HEK293 (cell line): ENCODE measurements at regions not wholly inside any gene's neighbourhood (a gene's known extent, or its start where the extent isn't known, plus 50 kb on each side); places are given as distances from the start of the nearest gene placed in this dataset.

Experiments
- CTCF ChIA-PET: fragments of 350-600 bp; formaldehyde crosslinking; extraction: SDS; loops from one replicate; lab custom pipeline; 2021; ENCODE audit warnings: antibody characterized with exemption; lab: Yijun Ruan, JAX
- POLR2A ChIA-PET: fragments of 300-600 bp; formaldehyde crosslinking; extraction: SDS; loops from one replicate; lab custom pipeline; 2020; ENCODE audit warnings: antibody characterized with exemption, inconsistent platforms; lab: Yijun Ruan, JAX
- H3K27ac ChIP-seq: fragments of 200-500 bp; sonication (Bioruptor generic); 2 replicates; pipeline ENCODE4 v1.5.1; 2014; ENCODE audit warnings: low read depth, low read length, control low read depth, inconsistent platforms; ENCODE audit errors: extremely low read depth
- H3K36me3 ChIP-seq, 2 experiments: fragments of 200-500 bp in 1 of 2; sonication (Bioruptor generic) in 1 of 2; 1 replicate in 1 of 2; 2 replicates in 1 of 2; pipeline ENCODE4 v1.5.1; 2014 to 2017; ENCODE audit warnings: inconsistent platforms in 2 of 2, low read length in 2 of 2; ENCODE audit not compliant: control insufficient read depth in 2 of 2, insufficient read depth in 1 of 2
- H3K4me1 ChIP-seq: fragments of 200-500 bp; sonication (Bioruptor generic); 2 replicates; pipeline ENCODE4 v1.5.1; 2014; ENCODE audit warnings: mild to moderate bottlenecking, low read length, inconsistent platforms; ENCODE audit not compliant: control insufficient read depth, insufficient read depth
- H3K4me3 ChIP-seq: 2 replicates; pipeline ENCODE4 v1.5.1; 2011; ENCODE audit warnings: low read depth, mild to moderate bottlenecking, control low read depth, low read length, moderate library complexity
- H3K9me3 ChIP-seq: fragments of 200-500 bp; sonication (Bioruptor generic); 2 replicates; pipeline ENCODE4 v1.5.1; 2014; ENCODE audit warnings: low read depth, low read length, inconsistent platforms; ENCODE audit not compliant: control insufficient read depth, insufficient read depth
- BCL11B ChIP-seq: fragments of 450-650 bp; formaldehyde crosslinking; IDR thresholded peaks from 2 replicates; pipeline ENCODE4 v1.5.1; 2016; ENCODE audit warnings: low read depth, missing biosample characterization, missing genetic modification characterization
- HIC1 ChIP-seq: fragments of 450-650 bp; formaldehyde crosslinking; IDR thresholded peaks from 2 replicates; pipeline ENCODE4 v1.5.1; 2016; ENCODE audit warnings: missing biosample characterization, missing genetic modification characterization
- OVOL3 ChIP-seq: fragments of 450-650 bp; formaldehyde crosslinking; IDR thresholded peaks from 2 replicates; pipeline ENCODE4 v1.5.1; 2016; ENCODE audit warnings: missing biosample characterization, missing genetic modification characterization
- SALL2 ChIP-seq: fragments of 450-650 bp; formaldehyde crosslinking; IDR thresholded peaks from 2 replicates; pipeline ENCODE4 v1.5.0; 2017; ENCODE audit warnings: missing biosample characterization, mild to moderate bottlenecking, missing genetic modification characterization, borderline replicate concordance
- SCRT2 ChIP-seq: fragments of 450-650 bp; formaldehyde crosslinking; IDR thresholded peaks from 2 replicates; pipeline ENCODE4 v1.5.1; 2016; ENCODE audit warnings: missing biosample characterization, missing genetic modification characterization
- ZBTB11 ChIP-seq: fragments of 450-650 bp; formaldehyde crosslinking; conservative IDR thresholded peaks from 2 replicates; pipeline ENCODE4 v1.5.1; 2016; ENCODE audit warnings: low read depth, missing biosample characterization, missing genetic modification characterization
- ZBTB48 ChIP-seq: fragments of 450-650 bp; formaldehyde crosslinking; IDR thresholded peaks from 2 replicates; pipeline ENCODE4 v1.5.1; 2016; ENCODE audit warnings: missing biosample characterization, missing genetic modification characterization
- ZBTB49 ChIP-seq: fragments of 450-650 bp; formaldehyde crosslinking; IDR thresholded peaks from 2 replicates; pipeline ENCODE4 v1.5.1; 2016; ENCODE audit warnings: missing biosample characterization, missing genetic modification characterization, low read depth
- ZBTB6 ChIP-seq: fragments of 450-650 bp; formaldehyde crosslinking; IDR thresholded peaks from 2 replicates; pipeline ENCODE4 v1.5.1; 2017; ENCODE audit warnings: missing biosample characterization, missing genetic modification characterization
- ZBTB8A ChIP-seq: fragments of 450-650 bp; formaldehyde crosslinking; IDR thresholded peaks from 2 replicates; pipeline ENCODE4 v1.5.1; 2016; ENCODE audit warnings: missing biosample characterization, missing genetic modification characterization
- ZNF112 ChIP-seq: fragments of 450-650 bp; formaldehyde crosslinking; IDR thresholded peaks from 2 replicates; pipeline ENCODE4 v1.5.0; 2017; ENCODE audit warnings: missing biosample characterization, missing genetic modification characterization
- ZNF133 ChIP-seq: fragments of 450-650 bp; formaldehyde crosslinking; IDR thresholded peaks from 2 replicates; pipeline ENCODE4 v1.5.1; 2016; ENCODE audit warnings: missing biosample characterization, missing genetic modification characterization
- ZNF169 ChIP-seq: fragments of 450-650 bp; formaldehyde crosslinking; IDR thresholded peaks from 2 replicates; pipeline ENCODE4 v1.5.1; 2016; ENCODE audit warnings: missing biosample characterization, missing genetic modification characterization
- ZNF19 ChIP-seq: fragments of 450-650 bp; formaldehyde crosslinking; IDR thresholded peaks from 2 replicates; pipeline ENCODE4; 2016; ENCODE audit warnings: missing biosample characterization, missing genetic modification characterization, low read depth
- ZNF202 ChIP-seq: fragments of 450-650 bp; formaldehyde crosslinking; IDR thresholded peaks from 2 replicates; pipeline ENCODE4 v1.5.1; 2016; ENCODE audit warnings: missing biosample characterization, missing genetic modification characterization, borderline replicate concordance
- ZNF280D ChIP-seq: fragments of 450-650 bp; formaldehyde crosslinking; IDR thresholded peaks from 2 replicates; pipeline ENCODE4 v1.5.1; 2016; ENCODE audit warnings: missing biosample characterization, missing genetic modification characterization
- ZNF394 ChIP-seq: fragments of 450-650 bp; formaldehyde crosslinking; IDR thresholded peaks from 2 replicates; pipeline ENCODE4 v1.5.1; 2016; ENCODE audit warnings: missing biosample characterization, missing genetic modification characterization, mild to moderate bottlenecking, moderate library complexity, borderline replicate concordance
- ZNF449 ChIP-seq: fragments of 450-650 bp; formaldehyde crosslinking; IDR thresholded peaks from 2 replicates; pipeline ENCODE4 v1.5.1; 2017; ENCODE audit warnings: missing biosample characterization, mild to moderate bottlenecking, missing genetic modification characterization, moderate library complexity
- ZNF521 ChIP-seq: fragments of 450-650 bp; formaldehyde crosslinking; IDR thresholded peaks from 2 replicates; pipeline ENCODE4 v1.5.1; 2017; ENCODE audit warnings: missing biosample characterization, mild to moderate bottlenecking, missing genetic modification characterization
- ZNF600 ChIP-seq: fragments of 450-650 bp; formaldehyde crosslinking; IDR thresholded peaks from 2 replicates; pipeline ENCODE4 v1.5.1; 2016; ENCODE audit warnings: missing biosample characterization, missing genetic modification characterization
- ZNF639 ChIP-seq: fragments of 450-650 bp; formaldehyde crosslinking; IDR thresholded peaks from 2 replicates; pipeline ENCODE4 v1.5.1; 2016; ENCODE audit warnings: missing biosample characterization, missing genetic modification characterization
- ZNF658 ChIP-seq: fragments of 450-650 bp; formaldehyde crosslinking; IDR thresholded peaks from 2 replicates; pipeline ENCODE4; 2016; ENCODE audit warnings: missing biosample characterization, missing genetic modification characterization

- no peak for TF ChIP-seq ZBTB49 (tag by site-specific recombination)
- no peak for TF ChIP-seq ZNF133
- no peak for TF ChIP-seq OVOL3
- TF ChIP-seq ZNF169 (tag by site-specific recombination), result no peak
Observed at GRCh38 chr6:54474898-54475297, 166.7 kb downstream of the TINAG start (continued).

- ChIA-PET CTCF (no interaction called here), POLR2A (no interaction called here)
- Histone ChIP-seq H3K27ac (no peak overlapping the region), H3K36me3 (no peaks in the 10 kb centered on the region), H3K4me1 (no peaks in the 10 kb centered on the region), H3K4me3 (no peak overlapping the region), H3K9me3 (no peaks in the 10 kb centered on the region)
- no peak for TF ChIP-seq BCL11B (tag by site-specific recombination)
- no peak for TF ChIP-seq ZBTB48 (tag by site-specific recombination)
- no peak for TF ChIP-seq HIC1 (tag by site-specific recombination)
- no peak for TF ChIP-seq ZNF449 (tag by site-specific recombination)
- TF ChIP-seq ZNF658, result no peak
- TF ChIP-seq ZNF521 (tag by site-specific recombination), result no peak
- TF ChIP-seq ZNF202 (tag by site-specific recombination), result no peak
- TF ChIP-seq ZNF112 (tag by site-specific recombination), result no peak
- no peak for TF ChIP-seq ZBTB8A (tag by site-specific recombination)
- no peak for TF ChIP-seq SCRT2 (tag by site-specific recombination)
- no peak for TF ChIP-seq ZBTB6 (tag by site-specific recombination)
- TF ChIP-seq SALL2 (tag by site-specific recombination), result no peak
- no peak for TF ChIP-seq ZNF639 (tag by site-specific recombination)
- TF ChIP-seq ZNF19 (tag by site-specific recombination), result no peak
- TF ChIP-seq ZNF280D (tag by site-specific recombination), result no peak
- TF ChIP-seq ZNF394 (tag by site-specific recombination), result no peak
- no peak for TF ChIP-seq ZBTB11 (tag by site-specific recombination)
- TF ChIP-seq ZNF600 (tag by site-specific recombination), result no peak
Observed at GRCh38 chr6:54481091-54481490, 172.8 kb downstream of the TINAG start.
